ENCODE measurements at regions not wholly inside any gene's neighbourhood (a gene's known extent, or its start where the extent isn't known, plus 50 kb on each side); places are given as distances from the start of the nearest gene placed in this dataset.

- TF ChIP-seq POLR2A (IDR thresholded peaks at IDR 0.05) (no peak), CTCF (IDR thresholded peaks at IDR 0.05) (no peak)
Observed at GRCh38 chr12:91921555-91921954, 224.1 kb downstream of the BTG1 start.
